ENCODE measurements at regions not wholly inside any gene's neighbourhood (a gene's known extent, or its start where the extent isn't known, plus 50 kb on each side); places are given as distances from the start of the nearest gene placed in this dataset.
"Not testable (repeated sequence)": the region's sequence is repeated elsewhere in the genome, so short reads cannot be mapped to it uniquely, and the experiment has no call there.

DNA sequence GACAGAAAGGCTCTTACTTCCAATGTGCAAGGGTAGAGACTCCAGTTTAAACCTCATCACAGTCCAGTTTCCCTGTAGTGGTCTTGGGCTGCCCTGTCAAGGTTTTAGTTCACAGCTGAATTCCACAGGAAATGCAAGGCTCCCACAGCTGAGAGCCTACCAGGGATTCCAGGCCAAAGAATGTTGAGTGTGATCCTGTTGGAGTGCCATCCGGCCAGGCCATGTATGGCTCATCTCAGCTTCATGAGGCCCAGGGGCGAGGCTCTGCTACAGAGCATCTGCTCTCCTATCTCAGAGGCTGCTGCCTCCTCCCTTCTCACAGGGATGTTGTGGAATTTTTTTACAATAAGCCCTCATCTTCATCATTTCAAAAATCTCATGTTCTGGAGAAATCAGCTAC is 239.8 kb upstream of the CCL2 start:
- intact Hi-C loops (cut with DNase I, micrococcal nuclease): no loop called here
- Mint-ChIP-seq H3K9me3 (ENCODE audit: low read depth) (no peaks in the 10 kb centered on the region), H3K36me3 (ENCODE audit: low read depth) (no peaks in the 10 kb centered on the region), H3K27ac (no peak overlapping the region), H3K27me3 (peaks cover 4% of the 10 kb centered on the region), H3K4me1 (no peaks in the 10 kb centered on the region), H3K4me3 (no peak overlapping the region)
- DNase-seq (no peak), ATAC-seq (no peak)
- ChIA-PET POLR2A (no interaction called here), CTCF (interaction anchor here (0.7 kb wide), 1 partner anchor 31 kb away, joined by 3 read pairs; no protein-coding TSS in a partner anchor)

GRCh38 chr17:34024386-34024785 is 230.7 kb upstream of the CCL2 start:
- peaks cover 13% of the 10 kb centered on the region for H3K27me3 Mint-ChIP-seq
- no peaks in the 10 kb centered on the region for H3K36me3 Mint-ChIP-seq (ENCODE audit: low read depth)
- H3K4me3 Mint-ChIP-seq: no peak overlapping the region
- intact Hi-C loops (cut with DNase I, micrococcal nuclease): no loop called here
- no peaks in the 10 kb centered on the region for H3K9me3 Mint-ChIP-seq (ENCODE audit: low read depth)
- no peak overlapping the region for H3K27ac Mint-ChIP-seq
- DNase-seq: no peak
- no peak for ATAC-seq
- no peaks in the 10 kb centered on the region for H3K4me1 Mint-ChIP-seq
- ChIA-PET POLR2A (no interaction called here), CTCF (no interaction called here)

DNA sequence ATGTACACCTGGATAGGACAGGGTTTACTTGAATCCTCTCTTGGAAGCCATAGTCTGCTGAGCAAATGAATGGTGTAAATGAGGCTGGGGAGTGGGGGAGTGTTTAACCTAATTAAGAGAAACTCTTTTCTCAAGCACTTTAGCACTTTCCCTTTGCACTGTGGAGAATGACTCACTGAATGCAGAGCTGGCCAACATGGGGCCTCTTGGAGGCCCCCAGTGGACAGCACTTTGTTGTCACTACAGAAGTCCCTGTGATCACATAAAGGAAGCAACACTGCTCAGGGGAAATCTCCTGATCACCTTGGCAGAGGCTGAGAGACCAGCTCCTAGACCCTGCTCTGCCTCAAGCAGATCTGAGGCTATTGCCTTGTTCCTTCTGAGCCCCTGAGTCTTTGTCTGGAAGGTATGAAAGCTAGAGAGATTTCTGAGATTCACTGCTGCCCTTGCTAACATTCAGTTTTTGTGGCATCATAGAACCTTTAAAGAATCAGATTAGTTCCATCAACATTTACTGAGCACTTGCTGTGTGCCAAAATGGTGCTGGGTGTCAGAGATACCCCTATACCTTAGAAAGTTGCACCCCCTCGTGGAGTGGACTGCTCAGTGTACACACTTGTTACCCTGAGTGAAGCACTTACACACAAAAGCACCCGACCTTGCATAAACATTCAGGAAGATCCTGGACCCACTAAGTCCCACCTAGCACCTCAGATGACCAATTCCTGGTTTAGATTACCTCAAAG is 230.1 kb upstream of the CCL2 start:
- no peak for DNase-seq
- intact Hi-C loops (cut with DNase I, micrococcal nuclease): no loop called here
- Mint-ChIP-seq H3K9me3 (ENCODE audit: low read depth) (no peaks in the 10 kb centered on the region), H3K4me1 (no peaks in the 10 kb centered on the region), H3K27ac (no peak overlapping the region), H3K36me3 (ENCODE audit: low read depth) (no peaks in the 10 kb centered on the region), H3K27me3 (peaks cover 13% of the 10 kb centered on the region), H3K4me3 (no peak overlapping the region)
- POLR2A ChIA-PET: no interaction called here
- CTCF ChIA-PET: no interaction called here
- no peak for ATAC-seq

DNA sequence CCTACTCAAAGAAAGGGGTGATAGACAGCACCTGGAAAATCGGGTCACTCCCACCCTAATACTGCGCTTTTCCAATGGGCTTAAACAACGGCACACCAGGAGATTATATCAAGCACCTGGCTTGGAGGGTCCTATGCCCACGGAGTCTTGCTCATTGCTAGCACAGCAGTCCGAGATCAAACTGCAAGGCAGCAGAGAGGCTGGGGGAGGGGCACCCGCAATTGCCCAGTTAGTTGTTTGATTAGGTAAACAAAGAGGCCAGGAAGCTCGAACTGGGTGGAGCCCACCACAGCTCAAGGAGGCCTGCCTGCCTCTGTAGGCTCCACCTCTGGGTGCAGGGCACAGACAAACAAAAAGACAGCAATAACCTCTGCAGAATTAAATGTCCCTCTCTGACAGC is 224.5 kb upstream of the CCL2 start:
- POLR2A ChIA-PET, ATAC-seq, CTCF ChIA-PET: not testable (repeated sequence)

DNA sequence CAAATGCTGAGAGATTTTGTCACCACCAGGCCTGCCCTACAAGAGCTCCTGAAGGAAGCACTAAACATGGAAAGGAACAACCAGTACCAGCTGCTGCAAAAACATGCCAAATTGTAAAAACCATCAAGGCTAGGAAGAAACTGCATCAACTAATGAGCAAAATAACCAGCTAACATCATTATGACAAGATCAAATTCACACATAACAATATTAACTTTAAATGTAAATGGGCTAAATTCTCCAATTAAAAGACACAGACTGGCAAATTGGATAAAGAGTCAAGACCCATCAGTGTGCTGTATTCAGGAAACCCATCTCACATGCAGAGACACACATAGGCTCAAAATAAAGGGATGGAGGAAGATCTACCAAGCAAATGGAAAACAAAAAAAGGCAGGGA is 222.8 kb upstream of the CCL2 start:
- DNase-seq; POLR2A ChIA-PET; H3K4me1 Mint-ChIP-seq; CTCF ChIA-PET; intact Hi-C loops (cut with DNase I, micrococcal nuclease); ATAC-seq; H3K4me3 Mint-ChIP-seq; H3K27me3 Mint-ChIP-seq; H3K36me3 Mint-ChIP-seq (ENCODE audit: low read depth); H3K27ac Mint-ChIP-seq: not testable (repeated sequence)
- peaks cover 15% of the 10 kb centered on the region for H3K9me3 Mint-ChIP-seq (ENCODE audit: low read depth)

More for the DNA sequence above, 224.5 kb upstream of the CCL2 start:
- H3K4me1 Mint-ChIP-seq; H3K27ac Mint-ChIP-seq; intact Hi-C loops (cut with DNase I, micrococcal nuclease); H3K4me3 Mint-ChIP-seq; H3K36me3 Mint-ChIP-seq (ENCODE audit: low read depth); H3K27me3 Mint-ChIP-seq; DNase-seq: not testable (repeated sequence)
- peaks cover 15% of the 10 kb centered on the region for H3K9me3 Mint-ChIP-seq (ENCODE audit: low read depth)

DNA sequence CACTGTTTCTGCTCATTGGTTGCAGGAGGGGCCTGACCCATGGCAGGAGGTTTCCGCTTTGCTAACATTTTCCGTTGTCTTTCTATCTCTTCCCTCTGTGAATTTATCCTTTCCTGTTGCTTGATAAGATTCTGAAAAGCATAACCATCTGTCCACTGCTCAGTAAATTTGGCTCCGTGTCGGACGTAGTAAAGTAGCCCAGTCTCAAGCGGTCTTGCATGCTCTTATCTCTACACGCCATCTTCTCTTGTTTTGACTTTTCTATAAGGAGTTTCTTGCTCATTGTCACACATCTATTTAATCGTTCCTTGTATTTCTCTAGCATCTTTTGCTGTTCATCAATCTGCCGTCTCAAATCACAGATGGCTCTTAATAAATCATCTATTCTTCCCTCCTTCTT is 216.3 kb upstream of the CCL2 start:
- H3K4me3 Mint-ChIP-seq; H3K4me1 Mint-ChIP-seq; H3K36me3 Mint-ChIP-seq (ENCODE audit: low read depth); DNase-seq; CTCF ChIA-PET; intact Hi-C loops (cut with DNase I, micrococcal nuclease); H3K27ac Mint-ChIP-seq; POLR2A ChIA-PET; H3K9me3 Mint-ChIP-seq (ENCODE audit: low read depth); ATAC-seq: not testable (repeated sequence)
- peaks cover 13% of the 10 kb centered on the region for H3K27me3 Mint-ChIP-seq

GRCh38 chr17:34039213-34039612 is 215.9 kb upstream of the CCL2 start:
- intact Hi-C loops (cut with DNase I, micrococcal nuclease); H3K4me3 Mint-ChIP-seq: not testable (repeated sequence)

DNA sequence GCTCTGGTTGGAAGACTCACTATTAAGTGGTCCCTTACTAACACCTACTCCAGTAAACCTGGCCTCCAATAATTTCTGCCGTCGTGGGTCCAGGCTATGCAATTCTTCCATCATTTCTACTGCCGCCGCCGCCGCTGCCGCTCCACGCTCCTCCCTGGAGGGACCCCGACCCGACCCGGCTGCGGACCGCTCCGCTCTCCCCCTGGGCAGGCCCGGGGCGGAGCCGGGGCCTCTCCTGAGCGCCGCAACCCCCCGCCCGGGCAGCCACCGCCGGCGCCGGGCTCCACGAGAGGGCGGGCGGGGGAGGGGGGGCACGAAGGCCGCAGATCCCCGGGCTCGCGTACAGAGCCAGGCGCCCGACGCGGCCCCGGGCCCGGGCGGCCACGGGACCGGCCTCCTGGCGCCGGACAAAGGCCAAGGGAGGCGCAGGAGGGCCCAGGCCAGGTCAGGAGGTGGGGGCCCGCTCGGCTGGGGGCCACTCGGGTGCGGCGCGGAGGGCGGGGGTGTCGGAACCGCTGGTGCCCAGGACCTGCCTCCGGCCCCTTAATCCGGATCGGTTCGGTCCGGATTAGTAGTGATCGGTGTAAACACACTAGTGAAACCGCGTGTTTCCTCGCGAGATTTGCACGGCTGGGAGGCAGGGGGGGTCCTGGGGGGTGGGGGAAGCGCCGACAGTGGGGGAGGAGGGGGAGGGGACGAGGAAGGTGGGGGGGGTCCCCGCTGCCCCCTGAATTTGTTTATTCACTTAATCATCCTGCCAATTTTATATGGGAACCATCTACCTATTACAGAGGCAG is 215.1 kb upstream of the CCL2 start:
- peak; percentile 34 for DNase-seq
- CTCF ChIA-PET: interaction anchor here (0.6 kb wide), 1 partner anchor 403 kb away, joined by 3 read pairs; no protein-coding TSS in a partner anchor
- peaks cover 13% of the 10 kb centered on the region for H3K27me3 Mint-ChIP-seq
- intact Hi-C loops (cut with DNase I, micrococcal nuclease); H3K27ac Mint-ChIP-seq; H3K9me3 Mint-ChIP-seq (ENCODE audit: low read depth); H3K4me3 Mint-ChIP-seq; POLR2A ChIA-PET; H3K36me3 Mint-ChIP-seq (ENCODE audit: low read depth); H3K4me1 Mint-ChIP-seq: not testable (repeated sequence)
- peak; percentile 85 for ATAC-seq

More at GRCh38 chr17:34039213-34039612, 215.9 kb upstream of the CCL2 start:
- ATAC-seq; DNase-seq; H3K9me3 Mint-ChIP-seq (ENCODE audit: low read depth); H3K27ac Mint-ChIP-seq; H3K4me1 Mint-ChIP-seq; H3K36me3 Mint-ChIP-seq (ENCODE audit: low read depth); POLR2A ChIA-PET: not testable (repeated sequence)
- CTCF ChIA-PET: interaction anchor here (0.6 kb wide), 1 partner anchor 402 kb away, joined by 3 read pairs; no protein-coding TSS in a partner anchor
- H3K27me3 Mint-ChIP-seq: peaks cover 13% of the 10 kb centered on the region

DNA sequence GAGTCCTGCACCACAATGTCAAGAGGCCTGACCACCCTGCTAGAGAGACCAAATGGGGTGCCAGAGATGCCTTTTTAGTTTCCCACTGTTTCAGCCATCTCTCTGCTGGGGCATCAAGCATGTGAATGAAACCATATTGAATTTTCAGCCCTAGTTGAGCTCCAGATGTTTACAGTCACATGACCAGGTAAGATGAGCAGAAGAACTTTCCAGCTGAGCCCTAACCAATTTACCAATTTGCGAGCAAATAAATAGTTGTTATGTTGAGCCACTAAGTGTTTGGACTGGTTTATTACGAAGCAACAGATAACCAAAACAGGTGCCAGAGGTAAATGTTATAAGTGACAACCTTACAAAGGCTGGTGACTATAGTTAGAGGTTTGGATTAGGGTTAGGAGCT is 209.1 kb upstream of the CCL2 start:
- no peak overlapping the region for H3K4me3 Mint-ChIP-seq
- ATAC-seq (no peak), DNase-seq (no peak)
- H3K4me1 Mint-ChIP-seq: no peaks in the 10 kb centered on the region
- H3K36me3 Mint-ChIP-seq (ENCODE audit: low read depth): no peaks in the 10 kb centered on the region
- peaks cover 5% of the 10 kb centered on the region for H3K9me3 Mint-ChIP-seq (ENCODE audit: low read depth)
- intact Hi-C loops (cut with DNase I, micrococcal nuclease): no loop called here
- ChIA-PET POLR2A (interaction anchor here (0.6 kb wide), 1 partner anchor 105 kb away, joined by 3 read pairs; no protein-coding TSS in a partner anchor), CTCF (no interaction called here)
- H3K27ac Mint-ChIP-seq: no peak overlapping the region
- peaks cover 13% of the 10 kb centered on the region for H3K27me3 Mint-ChIP-seq

GRCh38 chr17:34051046-34051445 is 204.0 kb upstream of the CCL2 start:
- DNase-seq: no peak
- no peaks in the 10 kb centered on the region for H3K4me1 Mint-ChIP-seq
- ChIA-PET POLR2A (interaction anchor here (0.6 kb wide), 1 partner anchor 1216 kb away, joined by 3 read pairs; no protein-coding TSS in a partner anchor), CTCF (no interaction called here)
- no peaks in the 10 kb centered on the region for H3K36me3 Mint-ChIP-seq (ENCODE audit: low read depth)
- H3K27ac Mint-ChIP-seq: no peak overlapping the region
- no peak overlapping the region for H3K4me3 Mint-ChIP-seq
- H3K9me3 Mint-ChIP-seq (ENCODE audit: low read depth): peaks cover under 1% of the 10 kb centered on the region
- intact Hi-C loops (cut with DNase I, micrococcal nuclease): no loop called here
- no peak for ATAC-seq
- H3K27me3 Mint-ChIP-seq: peaks cover 20% of the 10 kb centered on the region

DNA sequence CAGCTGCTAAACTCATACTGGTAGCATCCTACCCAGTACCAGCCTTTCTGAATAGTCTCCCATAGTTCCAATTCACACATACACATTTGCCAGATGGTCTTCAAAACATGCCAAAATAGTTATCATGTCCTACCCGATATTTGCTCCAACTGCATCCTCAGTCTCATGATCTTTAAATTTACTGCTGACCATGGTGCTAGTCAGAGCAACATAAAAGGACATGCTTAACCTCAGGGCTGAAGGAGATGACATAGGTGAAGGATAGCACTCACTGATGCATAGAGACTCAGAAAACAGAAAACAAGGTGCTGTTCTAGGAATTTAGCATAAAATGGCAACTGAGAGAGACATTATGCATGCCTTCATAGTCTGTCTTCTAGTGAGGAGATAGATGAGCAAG is 200.6 kb upstream of the CCL2 start:
- ATAC-seq (no peak), DNase-seq (no peak)
- POLR2A ChIA-PET: no interaction called here
- CTCF ChIA-PET: no interaction called here
- Mint-ChIP-seq H3K4me3 (no peak overlapping the region), H3K27me3 (peaks cover 31% of the 10 kb centered on the region), H3K9me3 (ENCODE audit: low read depth) (no peaks in the 10 kb centered on the region), H3K4me1 (no peaks in the 10 kb centered on the region), H3K27ac (no peak overlapping the region), H3K36me3 (ENCODE audit: low read depth) (no peaks in the 10 kb centered on the region)
- intact Hi-C loops (cut with DNase I, micrococcal nuclease): no loop called here

DNA sequence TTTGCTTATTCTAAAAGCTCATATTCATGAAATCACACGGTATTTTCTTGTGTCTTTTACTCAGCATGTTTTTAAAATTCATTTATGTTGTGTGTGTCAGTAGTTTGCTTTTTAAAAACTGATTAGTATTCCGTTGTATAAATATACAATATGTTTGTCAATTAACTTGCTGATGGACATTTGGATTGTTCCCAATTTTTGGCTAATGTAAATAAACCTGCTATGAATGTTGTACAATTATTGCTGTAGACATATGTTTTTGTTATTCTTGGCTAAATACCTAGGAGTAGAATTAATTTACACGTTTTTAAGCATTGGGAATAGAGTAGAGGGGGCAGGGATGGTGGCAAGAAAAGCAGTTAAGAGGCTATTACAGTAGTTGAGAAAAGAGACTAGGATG is 199.5 kb upstream of the CCL2 start:
- CTCF ChIA-PET: no interaction called here
- H3K27me3 Mint-ChIP-seq: peaks cover 35% of the 10 kb centered on the region
- no peaks in the 10 kb centered on the region for H3K36me3 Mint-ChIP-seq (ENCODE audit: low read depth)
- POLR2A ChIA-PET: no interaction called here
- no peak overlapping the region for H3K27ac Mint-ChIP-seq
- no peak overlapping the region for H3K4me3 Mint-ChIP-seq
- intact Hi-C loops (cut with DNase I, micrococcal nuclease): no loop called here
- DNase-seq (no peak), ATAC-seq (no peak)
- no peaks in the 10 kb centered on the region for H3K9me3 Mint-ChIP-seq (ENCODE audit: low read depth)
- no peaks in the 10 kb centered on the region for H3K4me1 Mint-ChIP-seq

Data from activated CD4-positive, alpha-beta T cell treated with anti-CD3 and anti-CD28 coated beads for 36 hours (primary cell).